ENCODE measurements at regions not wholly inside any gene's neighbourhood (a gene's known extent, or its start where the extent isn't known, plus 50 kb on each side); places are given as distances from the start of the nearest gene placed in this dataset.

DNA sequence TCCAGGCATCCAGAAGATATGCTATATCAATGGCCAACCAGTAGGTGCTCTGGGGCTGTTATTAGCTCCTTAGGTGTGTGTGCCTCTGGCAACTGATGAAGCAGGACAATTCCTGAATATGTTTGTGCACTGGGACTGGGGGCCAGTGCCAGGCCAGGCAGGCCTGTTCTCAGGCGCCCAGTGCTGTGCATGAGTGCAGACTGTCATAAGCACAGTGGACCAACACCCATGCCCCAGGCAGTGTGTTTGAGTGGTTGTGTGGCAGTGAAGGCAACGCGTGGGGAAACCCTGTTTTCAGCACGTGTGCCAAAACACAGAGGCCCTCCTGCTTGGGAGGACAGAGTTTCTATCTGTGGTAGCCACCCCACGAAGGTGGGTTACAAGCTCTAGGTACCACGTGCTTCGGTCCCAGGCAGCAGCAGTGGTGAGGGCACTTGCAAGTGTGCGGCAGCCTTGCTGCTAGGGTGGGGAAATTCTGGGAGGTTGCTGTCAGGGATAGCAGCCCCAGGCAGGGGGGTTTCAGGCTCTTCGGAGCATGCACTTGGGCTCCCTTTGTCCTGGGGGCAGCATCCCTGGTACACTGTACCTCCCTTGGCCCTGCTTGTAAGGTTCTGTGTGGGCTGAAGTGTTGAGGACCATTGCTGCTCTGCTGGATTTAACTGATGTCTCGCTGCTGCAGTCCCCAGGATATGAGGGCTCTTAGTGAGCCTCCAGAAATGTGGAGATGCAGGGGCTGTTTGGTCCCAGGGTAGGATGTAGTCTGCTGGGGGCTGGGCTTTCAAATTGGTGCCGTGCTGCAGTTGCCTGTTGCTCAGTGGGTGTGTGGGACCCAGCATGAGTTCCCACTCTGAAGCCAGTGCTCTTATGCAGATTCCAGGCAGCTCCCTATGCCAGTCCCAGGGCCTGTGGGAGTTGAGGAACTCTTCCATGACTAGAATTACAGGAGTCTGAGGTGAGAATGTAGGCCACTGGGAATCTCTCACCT is 280.9 kb downstream of the RPRM start:
- no peak for FAIRE-seq
- no peak for DNase-seq (ENCODE audit: low spot score)

DNA sequence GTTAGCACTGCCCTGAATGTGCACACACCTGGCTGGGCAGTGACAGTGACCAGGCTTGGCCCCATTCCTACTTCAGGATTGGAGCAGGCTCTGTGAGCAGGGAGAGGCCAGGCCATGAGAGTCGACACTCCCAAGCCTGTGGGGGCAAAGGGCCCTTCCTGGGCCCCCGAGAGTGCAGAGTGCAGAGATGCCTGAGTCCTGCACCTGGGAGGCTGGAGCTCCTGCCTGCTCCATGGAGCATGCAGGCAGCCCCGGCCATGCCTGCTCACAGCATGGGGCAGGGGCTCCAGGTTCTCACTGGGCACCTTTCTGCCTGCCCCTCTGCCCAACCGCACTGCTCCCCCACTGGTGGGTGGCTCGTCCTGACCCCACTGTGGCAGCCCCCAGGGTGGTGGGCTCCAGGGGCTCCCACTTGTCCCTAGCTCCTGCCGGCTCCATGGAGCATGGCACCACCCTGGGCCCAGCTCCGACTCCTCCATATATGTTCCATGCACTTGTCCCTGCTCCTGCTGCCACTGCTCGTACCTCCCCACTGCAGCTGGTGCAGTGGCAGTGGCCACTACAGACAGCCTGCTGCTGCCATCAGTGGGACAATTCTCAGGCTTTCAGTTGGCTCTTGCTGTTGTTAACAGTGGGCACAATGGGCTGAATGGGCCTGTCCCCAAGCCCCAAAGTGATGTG is 282.0 kb downstream of the RPRM start:
- DNase-seq (ENCODE audit: low spot score) (no peak), FAIRE-seq (no peak)

DNA sequence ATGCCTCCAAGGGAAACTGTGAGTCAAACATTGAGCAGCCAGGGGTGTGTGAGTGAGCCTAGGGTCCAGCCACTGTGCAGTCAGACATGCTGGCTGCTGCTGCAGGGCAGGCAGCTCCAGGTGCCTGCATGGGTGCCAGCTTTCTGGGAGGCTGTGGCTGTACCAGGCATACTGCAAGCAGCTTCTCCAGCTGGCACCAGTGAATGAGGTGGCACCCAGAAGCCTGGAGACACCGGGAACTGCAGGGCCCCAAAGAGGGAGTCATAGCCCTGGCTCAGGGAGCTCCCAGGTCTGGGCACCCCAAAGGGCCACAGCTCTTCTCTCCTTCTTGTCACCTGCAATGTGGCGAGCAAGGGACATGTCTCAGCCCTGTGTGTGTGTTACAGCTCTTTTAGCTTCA is 283.2 kb downstream of the RPRM start:
- DNase-seq (ENCODE audit: low spot score), result no peak
- no peak for FAIRE-seq

DNA sequence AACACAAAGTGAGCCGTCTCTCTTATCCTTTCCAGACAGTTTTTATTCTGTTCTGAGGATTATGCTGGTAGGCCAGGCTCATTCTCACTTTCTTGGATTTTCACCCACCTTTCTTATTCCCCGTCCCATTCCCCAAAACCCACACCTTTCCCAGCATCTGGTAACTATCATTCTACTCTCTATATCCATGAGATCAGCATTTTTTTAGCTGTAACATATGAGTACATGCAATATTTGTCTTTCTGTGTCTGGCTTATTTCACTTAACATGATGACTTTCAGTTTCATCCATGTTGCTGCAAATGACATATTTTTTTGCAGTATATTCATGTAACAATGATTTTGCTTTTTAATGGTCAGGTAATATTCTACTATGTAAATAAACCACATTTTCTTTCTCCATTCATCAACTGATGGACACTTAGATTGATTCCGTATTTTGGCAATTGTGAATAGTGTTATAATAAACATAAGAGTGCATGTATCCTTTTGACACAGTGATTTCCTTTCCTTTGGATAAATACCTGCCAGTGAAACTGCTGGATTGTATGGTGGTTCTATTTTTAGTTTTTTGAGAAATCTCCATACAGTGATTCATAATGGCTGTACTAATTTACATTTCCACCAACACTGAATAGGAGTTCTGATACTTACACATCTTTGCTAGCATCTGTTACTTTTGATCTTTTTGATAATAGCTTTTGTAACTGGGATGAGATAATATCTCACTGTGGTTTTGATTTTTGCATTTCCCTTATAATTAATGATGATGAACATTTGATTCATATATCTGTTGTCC is 289.3 kb downstream of the RPRM start:
- DNase-seq (ENCODE audit: low spot score), result no peak
- no peak for FAIRE-seq

DNA sequence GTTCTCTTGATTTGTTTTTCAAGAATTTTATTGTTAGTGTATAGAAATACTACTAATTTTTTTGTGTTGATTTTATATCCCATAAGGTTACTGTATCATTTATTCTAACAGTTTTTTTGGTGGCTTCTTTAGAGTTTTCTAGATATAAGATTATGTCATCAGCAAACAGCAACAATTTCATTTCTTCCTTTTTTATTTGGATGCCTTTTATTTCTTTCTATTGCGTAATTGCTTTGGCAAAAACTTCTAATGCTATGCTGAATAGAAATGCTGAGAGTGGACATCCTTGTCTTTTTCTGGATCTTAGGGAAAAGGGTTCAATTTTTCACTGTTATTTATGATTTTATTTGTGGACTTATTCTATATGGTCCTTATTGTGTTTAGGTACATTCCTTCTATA is 298.8 kb downstream of the RPRM start:
- DNase-seq (ENCODE audit: low spot score) (no peak), FAIRE-seq (no peak)

DNA sequence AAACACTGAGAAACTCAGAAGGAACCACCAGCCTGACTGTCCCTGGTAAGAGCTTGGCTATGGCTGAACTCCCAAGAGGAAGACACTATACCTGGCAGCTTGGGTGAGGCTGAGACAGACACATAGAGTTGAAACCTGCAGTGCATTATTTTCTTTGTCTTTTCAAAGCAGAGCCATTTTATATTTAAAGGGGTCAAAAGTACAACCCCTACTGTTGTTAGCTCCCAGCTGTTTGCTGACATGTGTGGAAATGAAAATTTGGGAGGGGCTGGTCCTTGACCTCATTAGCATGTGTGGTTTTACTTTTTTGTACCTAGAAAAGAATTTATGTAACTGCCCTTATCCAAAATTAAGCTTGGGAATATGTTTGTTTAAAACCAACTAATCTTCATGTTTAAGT is 309.0 kb downstream of the RPRM start:
- FAIRE-seq, result no peak

DNA sequence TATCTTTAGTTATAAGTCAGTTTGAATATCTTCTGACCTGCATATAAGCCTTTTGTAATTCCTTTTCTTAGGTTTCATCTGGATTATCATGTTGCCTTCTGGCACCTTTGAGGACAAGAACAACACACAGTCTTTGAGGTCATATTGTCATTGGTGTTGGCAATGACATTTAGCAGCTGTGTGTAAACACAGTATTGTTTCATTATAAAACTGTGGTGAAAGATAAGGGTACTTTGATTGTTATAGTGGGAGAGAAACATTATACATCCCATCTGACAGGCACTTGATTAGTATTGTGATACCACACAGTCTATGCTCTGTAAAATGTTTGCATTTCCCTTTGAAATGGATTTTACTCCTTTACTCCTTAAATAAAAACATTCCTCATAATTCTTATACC is 313.5 kb downstream of the RPRM start:
- no peak for FAIRE-seq
- no peak for DNase-seq (ENCODE audit: low spot score)

More for the DNA sequence above, 309.0 kb downstream of the RPRM start:
- DNase-seq (ENCODE audit: low spot score), result no peak

DNA sequence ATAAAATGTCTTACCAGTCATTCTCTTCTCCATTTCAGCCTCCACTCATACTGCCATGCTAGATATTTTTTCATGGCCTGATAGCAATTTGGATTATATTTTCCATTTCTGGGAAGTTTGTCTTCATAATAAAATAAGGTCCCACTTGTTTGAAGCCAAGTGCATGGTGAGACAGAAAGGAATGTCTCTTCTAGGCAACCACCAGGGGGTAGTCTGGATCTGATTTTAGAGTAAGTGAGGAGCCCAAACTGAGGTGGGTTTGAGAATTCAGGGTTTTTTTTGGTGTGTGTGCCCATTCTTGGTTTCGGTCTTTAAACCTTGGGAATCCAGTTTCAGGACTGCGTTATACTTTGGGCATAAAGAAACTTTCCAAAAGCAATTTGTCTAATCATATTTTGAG is 315.5 kb downstream of the RPRM start:
- FAIRE-seq (no peak), DNase-seq (ENCODE audit: low spot score) (peak; percentile 32)

DNA sequence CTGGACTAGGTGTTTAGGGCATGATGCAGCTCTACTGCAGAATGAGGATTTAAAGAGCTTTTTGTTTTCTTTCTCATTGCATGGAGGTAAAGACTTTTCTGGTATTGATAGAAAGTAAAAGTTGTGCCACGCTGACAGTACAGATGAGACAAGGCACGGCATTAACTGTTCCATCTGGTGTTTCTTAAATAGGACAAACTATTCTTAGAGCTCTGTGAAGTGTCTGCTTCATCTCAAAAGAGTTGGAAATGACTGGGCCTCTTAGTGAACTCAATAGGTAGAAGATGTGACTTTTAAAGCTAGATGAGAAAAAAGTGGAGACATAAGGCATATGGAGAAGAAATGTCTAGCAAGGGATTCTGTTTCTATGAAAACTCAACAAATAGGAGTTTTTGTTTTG is 321.8 kb downstream of the RPRM start:
- no peak for DNase-seq (ENCODE audit: low spot score)
- FAIRE-seq, result no peak

DNA sequence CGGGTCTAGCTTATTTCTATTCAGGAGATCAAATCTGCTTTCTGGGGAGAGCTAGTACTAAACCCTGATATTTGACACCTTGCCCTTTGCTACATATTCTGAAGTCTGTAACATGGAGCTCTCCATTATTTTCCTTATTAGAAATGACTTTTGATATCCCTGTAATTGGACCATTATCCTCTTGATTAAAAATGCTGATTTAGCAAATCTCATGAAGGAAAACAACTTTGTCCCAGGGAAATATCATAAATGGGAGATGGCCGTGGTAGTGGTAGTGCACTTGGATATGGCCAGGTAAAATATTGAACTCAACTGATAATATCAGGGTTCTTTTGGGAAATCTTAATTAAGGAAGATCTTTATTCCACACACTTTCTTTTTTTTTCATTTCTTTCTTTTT is 326.5 kb downstream of the RPRM start:
- FAIRE-seq (no peak), DNase-seq (ENCODE audit: low spot score) (no peak)

DNA sequence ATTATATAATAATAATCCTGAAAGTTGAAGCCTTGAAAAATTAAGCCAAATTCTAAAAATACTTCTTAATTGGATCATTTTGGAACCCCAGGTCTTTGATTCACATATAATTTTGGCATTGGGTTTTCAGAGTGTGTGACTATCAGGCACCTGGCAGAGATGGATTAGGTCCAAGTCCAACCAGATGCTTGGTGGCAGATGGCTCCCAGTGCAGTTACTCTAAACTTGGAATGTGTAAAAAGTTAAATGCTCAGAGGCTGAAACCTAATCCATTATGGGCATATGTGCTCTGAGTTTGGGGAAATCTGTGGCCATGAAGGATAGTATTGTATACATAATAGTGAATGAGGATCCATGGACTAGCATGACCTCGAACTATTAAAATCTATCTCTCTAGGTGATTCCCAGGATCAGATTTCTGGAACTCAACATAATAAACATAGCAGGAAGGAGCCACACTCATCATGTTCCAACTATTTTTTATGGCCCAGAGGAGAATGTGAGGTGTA is 333.0 kb downstream of the RPRM start:
- DNase-seq (ENCODE audit: low spot score), result no peak
- FAIRE-seq, result no peak

DNA sequence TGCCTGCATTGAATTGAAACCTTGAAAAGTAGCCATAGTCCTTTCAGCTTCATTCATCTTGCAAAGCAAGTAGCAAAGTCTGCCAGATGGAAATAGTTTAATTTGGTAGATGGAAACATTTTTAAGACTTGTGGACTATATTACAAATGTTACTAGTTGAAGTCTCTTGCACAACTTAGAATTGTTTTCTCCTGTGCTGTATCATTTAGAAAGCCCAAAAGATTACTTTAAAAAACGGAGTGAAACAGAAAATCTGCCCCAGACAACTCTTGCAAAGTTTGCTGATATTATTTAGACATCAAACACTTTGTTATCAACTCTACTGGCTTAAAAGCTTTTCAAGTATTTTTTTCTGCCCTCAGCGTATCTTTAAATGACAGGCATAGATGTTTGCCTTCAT is 335.0 kb downstream of the RPRM start:
- DNase-seq (ENCODE audit: low spot score) (no peak), FAIRE-seq (no peak)

DNA sequence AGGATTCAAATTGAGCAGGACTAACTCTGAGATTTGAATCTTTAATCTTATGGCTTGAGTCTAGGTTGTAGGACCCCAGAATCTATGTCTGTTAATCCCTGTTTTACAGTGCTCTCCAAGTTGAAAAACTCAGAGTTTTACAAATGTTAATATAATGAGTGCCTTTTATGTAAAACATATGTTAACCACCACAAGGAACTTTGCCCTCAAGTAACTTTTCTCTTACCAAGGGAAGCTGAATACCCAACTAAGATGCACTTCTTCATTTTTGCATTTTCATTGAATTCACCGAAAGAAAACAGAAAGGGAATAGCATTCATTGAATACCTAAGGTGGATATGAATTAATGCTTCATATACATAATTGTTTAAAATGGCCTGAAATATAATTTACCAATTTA is 338.1 kb downstream of the RPRM start:
- no peak for FAIRE-seq
- DNase-seq (ENCODE audit: low spot score), result no peak

DNA sequence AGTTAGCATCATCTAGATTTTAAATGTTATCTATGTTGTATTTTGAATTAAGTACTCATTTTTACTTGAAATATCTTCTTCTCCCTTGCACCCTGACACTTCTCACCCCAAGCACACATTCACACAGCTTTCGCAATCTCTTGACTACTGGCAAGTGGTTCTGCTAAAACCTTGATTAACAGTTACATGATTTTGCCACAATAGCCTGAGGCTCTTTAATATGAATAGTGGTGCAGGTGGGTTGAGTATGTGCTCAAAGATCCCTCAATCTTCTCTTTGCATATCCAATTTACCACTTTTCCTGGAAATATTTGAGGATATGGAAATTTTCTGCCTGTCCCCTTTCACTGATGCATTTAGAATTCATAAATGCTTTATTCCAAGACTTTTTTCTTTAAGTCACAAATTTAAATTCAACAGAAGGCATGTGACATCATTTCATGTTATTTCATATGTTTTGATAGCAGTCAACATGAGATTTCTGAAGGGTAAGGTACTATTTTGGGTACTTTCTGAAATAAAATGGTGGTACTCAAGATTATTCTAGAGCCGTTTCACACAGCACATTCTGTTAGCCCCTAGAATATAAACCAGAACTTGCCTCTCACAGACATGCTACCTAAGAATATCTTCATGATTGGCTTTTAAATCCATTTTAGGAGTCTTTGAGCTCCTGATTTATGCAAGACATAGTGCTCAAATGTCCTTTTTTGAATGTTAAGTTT is 339.7 kb downstream of the RPRM start:
- DNase-seq (ENCODE audit: low spot score), result no peak
- no peak for FAIRE-seq

DNA sequence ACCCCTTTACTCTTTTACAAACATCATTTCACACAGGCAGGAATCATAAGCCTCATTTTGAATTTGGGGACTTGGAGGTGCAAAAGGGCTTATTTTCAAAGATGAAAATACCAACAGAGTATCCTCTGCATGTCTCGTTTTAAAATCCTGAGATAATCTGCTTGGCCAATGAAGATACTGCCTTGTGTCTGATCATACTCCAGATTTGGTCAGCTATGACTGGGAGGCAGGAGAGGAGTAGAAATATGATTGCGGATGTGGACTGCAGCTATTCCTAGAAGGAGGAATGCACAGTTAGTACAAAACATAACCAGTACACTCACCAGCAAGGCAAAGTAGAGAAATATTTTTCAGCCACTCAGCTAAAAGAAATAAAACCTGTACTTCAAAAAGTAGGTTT is 342.3 kb downstream of the RPRM start:
- DNase-seq (ENCODE audit: low spot score), result no peak
- FAIRE-seq, result no peak

DNA sequence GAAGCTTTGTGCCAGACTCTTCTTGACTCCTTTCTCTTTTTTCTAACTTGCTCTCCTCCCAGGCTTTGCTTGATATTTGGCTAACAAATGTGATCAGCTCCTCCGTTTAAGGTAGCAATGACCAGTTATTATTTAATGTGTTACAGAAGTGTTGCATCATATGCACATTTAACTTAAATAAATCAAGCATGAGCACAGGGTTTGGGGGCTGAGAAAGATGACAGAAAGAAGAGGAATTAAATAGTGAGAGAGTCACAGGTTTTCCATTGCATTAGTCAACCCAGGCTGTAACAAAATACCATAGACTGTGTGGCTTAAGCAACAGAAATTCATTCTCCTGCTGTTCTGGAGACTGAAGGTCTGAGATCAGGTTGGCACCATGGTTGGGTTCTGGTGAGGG is 343.8 kb downstream of the RPRM start:
- no peak for DNase-seq (ENCODE audit: low spot score)
- no peak for FAIRE-seq

DNA sequence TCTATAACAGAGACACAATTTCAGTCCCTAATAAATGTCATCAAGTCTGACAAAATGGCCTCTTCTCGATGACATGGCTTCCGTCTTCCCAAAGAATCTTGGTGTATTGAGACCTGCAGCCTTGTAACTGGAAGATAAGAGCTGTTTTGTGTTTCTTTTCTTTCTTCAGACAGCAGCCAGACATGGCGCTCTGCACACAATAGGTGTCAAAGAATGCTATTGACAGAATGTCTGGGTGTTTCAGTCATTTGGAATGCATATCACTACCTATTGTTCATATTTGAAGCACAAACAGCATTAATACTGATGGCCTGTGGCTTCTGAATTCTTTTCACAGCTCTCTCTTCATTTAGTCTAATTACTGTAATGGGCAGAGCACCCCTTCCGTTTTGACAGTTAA is 344.8 kb downstream of the RPRM start:
- FAIRE-seq (no peak), DNase-seq (ENCODE audit: low spot score) (no peak)

DNA sequence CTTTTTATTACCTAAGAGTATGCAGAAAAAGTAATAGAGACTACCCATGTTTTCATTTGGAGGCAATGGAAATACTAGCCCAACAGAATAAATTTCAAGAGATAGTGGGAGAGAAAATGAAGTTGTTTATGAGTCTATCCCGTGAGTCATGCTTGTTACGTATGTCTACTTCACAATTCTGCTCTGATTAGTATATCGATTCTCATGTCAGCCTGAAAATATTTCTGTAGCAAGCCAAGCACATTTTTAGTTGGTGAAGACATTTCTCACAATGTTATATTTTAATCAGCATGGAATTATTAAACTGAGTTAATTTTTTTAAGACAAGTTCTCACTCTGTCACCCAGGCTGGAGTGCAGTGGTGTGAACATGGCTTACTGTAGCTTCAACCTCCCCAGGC is 346.1 kb downstream of the RPRM start:
- DNase-seq (ENCODE audit: low spot score) (no peak), FAIRE-seq (no peak)

DNA sequence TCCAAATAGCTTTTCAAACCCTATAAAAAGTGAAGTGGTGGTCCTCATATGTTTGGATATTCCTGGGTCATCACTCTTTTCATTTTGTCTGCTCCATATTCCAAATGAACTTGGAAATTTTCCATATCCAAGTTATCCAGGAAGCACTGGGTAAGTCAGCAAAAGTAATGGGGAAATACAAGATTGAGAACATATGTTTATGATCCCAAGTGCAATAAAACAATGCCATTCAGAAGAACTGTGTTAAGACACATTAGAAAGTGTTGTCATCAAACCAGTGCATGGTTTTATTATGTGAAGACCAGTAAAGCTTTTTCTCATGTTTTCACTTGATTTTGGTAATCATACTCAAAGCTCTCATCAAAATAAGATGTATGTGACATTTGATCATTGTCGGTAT is 363.4 kb downstream of the RPRM start:
- DNase-seq (ENCODE audit: low spot score) (no peak), FAIRE-seq (no peak)

DNA sequence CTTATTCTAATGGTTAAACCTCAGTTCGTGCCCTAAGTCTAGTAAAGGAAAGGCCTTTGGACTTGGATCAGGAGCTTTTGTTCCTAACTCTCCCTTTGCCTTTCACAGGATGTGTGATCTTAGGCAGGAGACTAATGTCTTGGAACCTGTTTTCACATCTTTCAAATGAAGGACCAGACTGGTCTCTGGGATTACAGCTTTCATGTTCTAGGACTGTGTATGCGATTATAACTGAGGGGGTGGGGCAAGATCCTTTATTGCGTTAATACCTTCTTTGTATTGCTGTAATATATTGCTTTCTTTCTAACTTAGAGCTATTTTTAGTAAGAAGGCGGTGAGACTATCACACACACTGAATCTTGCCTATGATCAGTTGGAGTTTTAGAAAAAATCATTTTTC is 368.1 kb downstream of the RPRM start:
- FAIRE-seq, result no peak

DNA sequence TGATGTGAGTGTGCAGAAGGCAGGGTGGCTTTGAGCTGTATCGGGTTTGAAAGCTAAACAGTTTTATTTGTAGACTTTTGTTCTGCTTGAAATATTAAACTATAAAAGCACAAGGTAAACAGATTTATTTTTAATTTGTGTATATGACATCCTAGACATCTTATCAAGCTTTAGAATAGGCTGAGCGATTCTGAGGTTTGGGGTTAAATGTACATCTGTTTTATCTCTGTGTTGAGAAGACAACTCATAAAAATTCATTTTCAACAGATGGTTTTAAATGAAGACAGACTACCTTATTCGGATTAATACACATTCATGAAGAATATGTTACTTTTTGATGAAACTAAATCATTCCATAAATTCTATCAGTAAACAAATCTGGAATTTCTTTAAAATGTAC is 368.8 kb downstream of the RPRM start:
- FAIRE-seq (no peak), DNase-seq (ENCODE audit: low spot score) (no peak)

More for the DNA sequence above, 368.1 kb downstream of the RPRM start:
- DNase-seq (ENCODE audit: low spot score), result no peak
